IPS-20b (cell line): ENCODE measurements at regions not wholly inside any gene's neighbourhood (a gene's known extent, or its start where the extent isn't known, plus 50 kb on each side); places are given as distances from the start of the nearest gene placed in this dataset.

ENCODE experiments used
- H3K27ac ChIP-seq: one replicate; pipeline ENCODE4 v1.5.1; 2013; ENCODE audit warnings: low read length
- H3K27me3 ChIP-seq: 2 replicates; pipeline ENCODE4 v1.6.1; 2013; ENCODE audit warnings: mild to moderate bottlenecking, low read length, inconsistent platforms; ENCODE audit not compliant: insufficient read depth
- H3K36me3 ChIP-seq: 2 replicates; pipeline ENCODE4 v1.6.1; 2013; ENCODE audit warnings: low read depth, mild to moderate bottlenecking, inconsistent platforms, low read length, moderate library complexity; ENCODE audit not compliant: insufficient read depth
- H3K4me1 ChIP-seq: 2 replicates; pipeline ENCODE4 v1.6.1; 2013; ENCODE audit warnings: mild to moderate bottlenecking, control low read depth, inconsistent platforms, low read length, moderate library complexity; ENCODE audit not compliant: insufficient read depth
- H3K4me3 ChIP-seq: 2 replicates; pipeline ENCODE4 v1.5.1; 2013; ENCODE audit warnings: mild to moderate bottlenecking, low read length, inconsistent platforms
- H3K9ac ChIP-seq: 2 replicates; pipeline ENCODE4 v1.6.1; 2013; ENCODE audit warnings: low read depth, mild to moderate bottlenecking, inconsistent platforms, low read length, moderate library complexity
- H3K9me3 ChIP-seq: 2 replicates; pipeline ENCODE4 v1.6.1; 2013; ENCODE audit warnings: mild to moderate bottlenecking, low read depth, low read length, inconsistent platforms; ENCODE audit not compliant: insufficient read depth

DNA sequence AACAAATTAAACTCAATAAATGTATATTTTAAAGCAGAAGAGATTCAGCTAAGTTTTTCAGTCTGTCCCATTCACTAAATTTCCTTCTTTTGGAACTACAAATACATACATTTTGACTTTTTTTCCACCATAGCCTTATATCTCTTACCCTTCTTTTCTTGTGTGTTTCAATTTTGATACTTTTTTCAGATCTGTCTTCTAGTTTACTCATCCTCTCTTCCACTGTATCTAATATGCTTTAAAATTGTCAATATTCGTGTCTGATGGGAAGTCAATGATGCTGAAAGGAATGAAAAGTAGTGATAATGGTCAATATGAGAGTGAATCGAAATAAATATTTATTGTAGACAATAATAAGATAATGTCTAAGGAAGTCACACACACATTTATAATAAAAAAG lies 332.3 kb upstream of the KIRREL3 start:
- Histone ChIP-seq H3K9me3 (peaks cover 5% of the 10 kb centered on the region), H3K36me3 (no peaks in the 10 kb centered on the region), H3K9ac (no peak overlapping the region), H3K4me3 (no peak overlapping the region), H3K27me3 (no peaks in the 10 kb centered on the region), H3K4me1 (no peaks in the 10 kb centered on the region), H3K27ac (no peak overlapping the region)

DNA sequence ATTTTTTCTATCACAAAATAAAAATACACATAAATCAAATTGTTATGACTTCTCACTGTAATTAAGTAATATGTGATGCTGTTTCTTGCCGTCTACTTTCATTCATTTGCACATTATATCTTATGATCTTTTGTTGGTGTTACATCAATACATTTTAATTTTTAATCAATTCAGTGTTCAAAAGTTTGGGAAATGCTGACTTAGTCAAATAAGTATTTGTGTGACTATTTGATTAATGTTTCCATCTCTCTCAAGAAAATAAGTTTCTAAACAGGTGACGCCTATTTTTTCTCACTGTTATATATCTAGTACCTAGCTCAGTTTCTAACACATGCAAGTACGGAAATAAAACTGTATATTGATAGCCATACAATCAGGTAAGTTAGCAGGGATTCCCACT lies 329.5 kb upstream of the KIRREL3 start:
- Histone ChIP-seq H3K4me1 (no peaks in the 10 kb centered on the region), H3K9me3 (peaks cover 5% of the 10 kb centered on the region), H3K4me3 (no peak overlapping the region), H3K27me3 (no peaks in the 10 kb centered on the region), H3K9ac (no peak overlapping the region), H3K36me3 (no peaks in the 10 kb centered on the region), H3K27ac (no peak overlapping the region)

DNA sequence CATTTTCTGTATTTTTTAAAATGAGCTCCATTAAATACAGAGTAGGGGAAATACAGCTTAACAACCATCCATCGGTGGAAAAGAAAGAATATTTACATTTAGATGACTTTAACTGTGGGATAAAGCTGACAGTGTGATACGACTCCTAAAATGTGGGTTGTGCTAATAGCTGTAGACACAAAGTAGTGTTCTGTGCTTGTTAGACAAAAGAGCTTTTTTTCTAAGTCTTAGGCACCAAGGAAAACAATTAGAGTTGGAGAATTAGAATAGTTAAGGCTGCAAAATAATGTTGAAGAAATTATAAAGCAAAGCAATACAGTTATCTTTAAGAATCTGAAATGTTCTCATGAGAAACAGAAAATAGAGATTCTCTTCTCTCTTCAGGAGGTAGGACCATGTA lies 307.7 kb upstream of the KIRREL3 start:
- H3K4me1 ChIP-seq = no peaks in the 10 kb centered on the region
- no peaks in the 10 kb centered on the region for H3K27me3 ChIP-seq
- H3K9me3 ChIP-seq = no peaks in the 10 kb centered on the region
- no peak overlapping the region for H3K4me3 ChIP-seq
- no peaks in the 10 kb centered on the region for H3K36me3 ChIP-seq
- H3K27ac ChIP-seq = no peak overlapping the region
- no peak overlapping the region for H3K9ac ChIP-seq

DNA sequence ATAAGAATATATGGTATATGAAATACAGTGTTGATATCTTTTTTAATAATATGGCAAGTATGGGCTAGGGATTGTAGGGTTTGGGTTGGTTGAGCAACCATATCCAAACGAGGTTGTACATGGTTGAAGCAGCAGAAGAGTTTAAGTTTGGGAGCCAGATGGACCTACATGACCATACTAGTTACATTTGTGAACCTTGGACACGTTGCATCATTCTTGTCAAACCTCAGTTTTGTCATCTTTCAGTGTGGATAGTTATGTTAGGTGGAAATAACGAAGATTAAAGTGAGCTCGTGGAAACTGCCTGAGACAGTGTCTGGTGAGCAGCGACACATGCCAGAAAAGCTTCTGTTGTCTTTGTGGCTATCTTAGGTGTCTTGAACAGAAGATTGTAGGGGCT lies 307.1 kb upstream of the KIRREL3 start:
- no peaks in the 10 kb centered on the region for H3K27me3 ChIP-seq
- no peak overlapping the region for H3K27ac ChIP-seq
- no peak overlapping the region for H3K4me3 ChIP-seq
- H3K36me3 ChIP-seq = no peaks in the 10 kb centered on the region
- no peaks in the 10 kb centered on the region for H3K9me3 ChIP-seq
- no peaks in the 10 kb centered on the region for H3K4me1 ChIP-seq
- H3K9ac ChIP-seq = no peak overlapping the region

DNA sequence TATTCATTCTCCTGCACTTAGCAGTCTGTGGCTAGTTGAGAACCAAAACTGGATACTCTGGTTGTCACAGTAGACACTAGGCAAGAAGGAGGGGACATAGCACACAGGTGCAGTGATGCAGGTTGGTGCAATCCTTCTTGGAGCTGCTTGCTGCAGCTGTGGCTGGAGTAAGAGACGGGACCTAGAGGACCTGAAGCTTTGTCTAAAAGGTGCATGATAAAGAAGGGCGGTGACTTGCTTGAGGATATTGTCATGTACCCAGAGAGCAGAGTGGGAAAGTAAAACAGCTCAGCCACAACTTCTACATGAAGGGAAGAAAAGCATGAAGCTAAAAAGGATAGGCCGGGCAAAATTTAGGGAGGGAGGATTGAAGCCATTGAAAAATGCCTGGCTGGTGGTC lies 304.1 kb upstream of the KIRREL3 start:
- Histone ChIP-seq H3K9me3 (no peaks in the 10 kb centered on the region), H3K4me3 (no peak overlapping the region), H3K4me1 (no peaks in the 10 kb centered on the region), H3K27ac (no peak overlapping the region), H3K27me3 (no peaks in the 10 kb centered on the region), H3K36me3 (no peaks in the 10 kb centered on the region), H3K9ac (no peak overlapping the region)

DNA sequence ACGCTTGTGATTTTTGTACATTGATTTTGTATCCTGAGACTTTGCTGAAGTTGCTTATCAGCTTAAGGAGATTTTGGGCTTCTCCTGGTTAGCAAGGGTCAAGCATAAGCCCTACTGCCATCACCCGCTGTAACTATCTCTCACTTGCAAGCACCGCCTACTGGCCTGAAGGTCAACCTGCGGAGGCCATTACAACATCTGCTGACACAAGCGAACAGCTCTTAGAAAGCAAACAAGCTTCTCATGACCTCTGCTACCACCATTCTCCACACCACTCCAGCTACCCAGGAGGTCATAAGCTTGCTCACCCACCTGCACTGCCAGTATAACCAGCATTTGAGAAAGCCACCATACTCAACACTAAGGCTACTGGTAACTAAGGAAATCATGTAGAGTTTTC lies 288.4 kb upstream of the KIRREL3 start:
- no peaks in the 10 kb centered on the region for H3K27me3 ChIP-seq
- H3K4me1 ChIP-seq = peaks cover 4% of the 10 kb centered on the region; the same call in 1 of the 2 replicates
- H3K9ac ChIP-seq = no peak overlapping the region
- no peak overlapping the region for H3K27ac ChIP-seq
- H3K36me3 ChIP-seq = no peaks in the 10 kb centered on the region
- H3K9me3 ChIP-seq = no peaks in the 10 kb centered on the region
- no peak overlapping the region for H3K4me3 ChIP-seq

DNA sequence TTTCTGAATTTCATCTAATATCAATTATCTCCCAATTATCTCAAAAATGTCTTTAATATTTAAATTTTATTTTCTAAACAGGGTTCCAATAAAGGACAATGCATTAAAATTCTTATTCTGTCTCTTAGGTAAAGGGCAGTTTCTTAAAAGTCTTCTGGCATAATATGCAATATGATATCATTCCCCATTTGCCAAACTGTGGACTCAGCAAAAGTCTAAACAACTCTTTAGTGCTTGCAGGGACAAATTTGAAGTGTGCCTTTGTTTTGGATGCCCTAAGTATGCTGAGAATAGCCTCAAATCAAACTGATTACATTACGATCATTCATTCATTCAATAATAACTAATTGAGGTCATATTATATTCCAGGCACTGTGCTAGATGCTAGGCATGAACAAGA lies 281.0 kb upstream of the KIRREL3 start:
- Histone ChIP-seq H3K4me1 (peaks cover 3% of the 10 kb centered on the region; the same call in 1 of the 2 replicates), H3K27me3 (no peaks in the 10 kb centered on the region), H3K27ac (no peak overlapping the region), H3K36me3 (no peaks in the 10 kb centered on the region), H3K9ac (no peak overlapping the region), H3K4me3 (no peak overlapping the region), H3K9me3 (no peaks in the 10 kb centered on the region)

DNA sequence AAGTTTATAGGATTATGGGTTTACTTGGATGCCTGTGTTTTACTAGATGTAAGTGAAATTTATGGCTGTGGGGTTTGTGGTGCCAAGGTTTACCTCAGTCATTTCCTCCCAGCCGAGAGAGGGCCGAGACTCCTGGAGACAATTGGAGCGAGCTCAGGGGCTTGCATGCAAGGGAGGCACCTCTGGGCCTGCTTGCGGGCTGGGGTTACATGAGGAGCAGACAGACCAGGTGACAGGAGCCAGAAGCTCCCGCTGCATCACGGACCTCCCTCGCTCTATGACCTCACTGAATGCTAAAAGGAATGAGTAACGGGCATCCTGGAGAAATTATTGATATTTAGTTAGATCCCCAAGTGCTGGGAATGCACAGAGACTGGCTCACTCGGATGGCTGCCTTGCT lies 275.2 kb upstream of the KIRREL3 start:
- Histone ChIP-seq H3K9ac (no peak overlapping the region), H3K27me3 (no peaks in the 10 kb centered on the region), H3K4me1 (peaks cover 10% of the 10 kb centered on the region; the same call in 1 of the 2 replicates), H3K9me3 (no peaks in the 10 kb centered on the region), H3K27ac (no peak overlapping the region), H3K36me3 (no peaks in the 10 kb centered on the region), H3K4me3 (no peak overlapping the region)

DNA sequence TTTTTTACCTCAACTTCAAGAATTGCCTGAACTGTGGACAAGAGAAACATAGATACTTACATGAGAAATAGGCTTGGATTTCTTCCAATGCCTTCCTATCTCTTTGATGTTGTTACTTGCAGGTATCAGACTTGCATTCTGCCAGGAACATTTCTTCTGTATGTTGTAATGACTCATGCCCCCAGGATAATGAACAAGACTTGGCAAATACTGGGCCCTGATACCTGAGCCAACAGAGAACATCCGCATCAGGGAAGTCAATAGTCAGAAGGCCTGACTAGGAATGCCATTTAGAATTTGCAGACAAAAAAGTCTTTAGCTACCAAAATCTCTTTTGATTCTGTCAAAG lies 273.7 kb upstream of the KIRREL3 start:
- Histone ChIP-seq H3K36me3 (no peaks in the 10 kb centered on the region), H3K9ac (no peak overlapping the region), H3K27ac (no peak overlapping the region), H3K27me3 (no peaks in the 10 kb centered on the region), H3K9me3 (no peaks in the 10 kb centered on the region), H3K4me1 (peaks cover 10% of the 10 kb centered on the region; the same call in 1 of the 2 replicates), H3K4me3 (no peak overlapping the region)

DNA sequence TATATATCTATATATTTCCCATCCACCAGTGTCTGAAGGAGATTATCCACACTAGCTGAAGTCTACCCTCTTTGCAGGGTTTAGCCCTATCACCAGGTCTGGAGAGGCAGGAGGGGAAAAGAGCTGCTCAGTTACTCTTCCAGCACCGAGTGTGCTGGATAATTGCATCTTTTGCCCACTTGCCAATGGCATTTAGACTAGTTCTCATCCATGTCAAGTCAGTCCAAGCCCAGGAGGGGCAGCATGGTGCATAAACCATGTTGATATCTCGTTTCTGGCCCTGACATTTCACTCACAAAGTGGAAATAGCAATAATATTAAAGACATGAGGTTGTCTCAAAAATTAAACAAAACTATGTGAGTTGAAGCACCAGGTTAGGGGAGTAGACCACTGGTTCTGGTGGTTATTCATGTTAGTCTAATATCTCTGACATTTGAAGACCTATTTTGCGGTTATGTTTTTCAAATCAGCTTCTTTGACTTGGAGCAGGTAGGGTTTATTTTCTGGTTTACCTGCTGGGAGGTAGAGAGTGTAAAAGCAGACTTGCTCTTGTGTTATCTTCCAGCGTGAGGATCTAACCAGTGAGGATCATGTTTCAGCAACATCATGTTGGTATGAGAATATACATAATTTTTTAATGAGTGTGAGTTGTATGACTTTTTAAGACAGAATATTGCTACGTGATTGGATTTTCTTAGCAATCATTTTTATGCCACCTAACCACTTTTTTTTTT lies 273.2 kb upstream of the KIRREL3 start:
- Histone ChIP-seq H3K9me3 (no peaks in the 10 kb centered on the region), H3K36me3 (no peaks in the 10 kb centered on the region), H3K4me1 (peaks cover 10% of the 10 kb centered on the region; the same call in 1 of the 2 replicates), H3K27ac (no peak overlapping the region), H3K4me3 (no peak overlapping the region), H3K27me3 (no peaks in the 10 kb centered on the region), H3K9ac (no peak overlapping the region)

DNA sequence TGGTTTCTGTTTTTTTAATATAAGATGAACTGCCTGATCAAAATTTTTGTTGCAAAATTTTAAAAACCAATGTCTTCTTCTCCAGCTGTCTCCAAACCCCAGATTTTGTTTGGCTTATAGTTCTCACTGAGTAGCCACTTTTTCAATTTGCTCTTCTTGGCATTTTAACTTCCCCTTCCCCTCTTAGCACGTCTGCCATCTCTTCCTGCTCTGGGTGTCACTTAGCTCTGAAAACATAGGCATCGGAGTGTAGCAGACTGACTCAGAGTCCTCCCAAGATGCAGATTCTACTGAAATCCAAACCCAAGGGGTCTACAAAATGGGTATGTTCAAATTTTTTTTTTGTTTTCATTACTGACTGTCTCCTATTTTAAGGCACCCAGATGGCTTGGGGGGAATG lies 270.3 kb upstream of the KIRREL3 start:
- H3K9ac ChIP-seq = no peak overlapping the region
- H3K27me3 ChIP-seq = no peaks in the 10 kb centered on the region
- no peak overlapping the region for H3K4me3 ChIP-seq
- no peaks in the 10 kb centered on the region for H3K9me3 ChIP-seq
- no peak overlapping the region for H3K27ac ChIP-seq
- H3K4me1 ChIP-seq = peaks cover 7% of the 10 kb centered on the region; the same call in 1 of the 2 replicates
- H3K36me3 ChIP-seq = no peaks in the 10 kb centered on the region

DNA sequence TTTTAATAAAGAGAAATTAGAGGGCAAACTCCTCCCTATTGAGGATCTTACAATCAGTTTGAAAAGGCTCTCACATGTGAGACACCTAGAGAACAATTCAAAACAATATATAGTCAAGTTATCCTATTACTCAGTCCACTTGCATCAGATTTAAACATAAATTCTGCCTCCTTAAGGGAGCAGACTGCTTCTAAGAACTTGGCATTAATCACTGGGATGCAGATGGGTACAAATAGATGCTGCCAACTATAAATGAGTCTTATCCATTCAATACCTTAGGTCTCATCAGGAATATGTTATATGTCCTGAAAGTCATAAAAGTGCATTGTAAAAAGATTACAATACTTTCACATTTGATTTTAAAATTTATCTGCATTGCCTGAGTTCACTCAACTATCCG lies 269.3 kb upstream of the KIRREL3 start:
- H3K4me1 ChIP-seq = peaks cover 4% of the 10 kb centered on the region; the same call in 1 of the 2 replicates
- no peak overlapping the region for H3K9ac ChIP-seq
- no peak overlapping the region for H3K27ac ChIP-seq
- no peak overlapping the region for H3K4me3 ChIP-seq
- H3K36me3 ChIP-seq = no peaks in the 10 kb centered on the region
- no peaks in the 10 kb centered on the region for H3K27me3 ChIP-seq
- H3K9me3 ChIP-seq = no peaks in the 10 kb centered on the region
